H9 (cell line): ENCODE measurements at regions not wholly inside any gene's neighbourhood (a gene's known extent, or its start where the extent isn't known, plus 50 kb on each side); places are given as distances from the start of the nearest gene placed in this dataset.

Experiments
- DNase-seq: peaks from one replicate; pipeline ENCODE4 v3.0.0-alpha.2; 2017
- H2AFZ ChIP-seq: one replicate; pipeline ENCODE4 v1.6.1; 2013; ENCODE audit warnings: mild to moderate bottlenecking, low read length, control low read depth, moderate library complexity
- H2AK5ac ChIP-seq: 2 replicates; pipeline ENCODE4 v1.6.1; 2013; ENCODE audit warnings: low read length, control low read depth, mixed read lengths; ENCODE audit not compliant: insufficient read length
- H2BK120ac ChIP-seq: one replicate; pipeline ENCODE4 v1.6.1; 2013; ENCODE audit warnings: low read depth, mild to moderate bottlenecking, low read length, control low read depth, inconsistent platforms; ENCODE audit not compliant: poor library complexity, severe bottlenecking
- H2BK12ac ChIP-seq: 2 replicates; pipeline ENCODE4 v1.6.1; 2013; ENCODE audit warnings: low read length, control low read depth, mixed read lengths, low read depth; ENCODE audit not compliant: insufficient read length
- H2BK15ac ChIP-seq: 2 replicates; pipeline ENCODE4 v1.6.1; 2013; ENCODE audit warnings: low read depth, low read length, control low read depth
- H2BK20ac ChIP-seq: one replicate; pipeline ENCODE4 v1.6.1; 2013; ENCODE audit warnings: low read depth, mild to moderate bottlenecking, low read length, control low read depth, inconsistent platforms; ENCODE audit not compliant: poor library complexity, severe bottlenecking
- H2BK5ac ChIP-seq: 2 replicates; pipeline ENCODE4 v1.6.1; 2013; ENCODE audit warnings: low read length, control low read depth, mixed read lengths; ENCODE audit not compliant: insufficient read length
- H3K14ac ChIP-seq: 2 replicates; pipeline ENCODE4 v1.6.1; 2013; ENCODE audit warnings: low read length, control low read depth; ENCODE audit not compliant: insufficient read depth
- H3K18ac ChIP-seq: 2 replicates; pipeline ENCODE4 v1.6.1; 2013; ENCODE audit warnings: low read depth, mild to moderate bottlenecking, mixed read lengths, low read length, control low read depth; ENCODE audit not compliant: insufficient read length
- H3K23ac ChIP-seq: 2 replicates; pipeline ENCODE4 v1.6.1; 2013; ENCODE audit warnings: low read length, control low read depth, mixed read lengths, low read depth; ENCODE audit not compliant: insufficient read length
- H3K23me2 ChIP-seq: 2 replicates; pipeline ENCODE4 v1.6.1; 2013; ENCODE audit warnings: low read depth, mild to moderate bottlenecking, mixed read lengths, low read length, control low read depth; ENCODE audit not compliant: insufficient read length, poor library complexity, severe bottlenecking
- H3K27ac ChIP-seq: 2 replicates; pipeline ENCODE4 v1.5.1; 2013; ENCODE audit warnings: low read length, control low read depth, mixed read lengths, low read depth; ENCODE audit not compliant: insufficient read length
- H3K27me3 ChIP-seq: 2 replicates; pipeline ENCODE4 v1.6.1; 2013; ENCODE audit warnings: low read length, control low read depth, inconsistent platforms; ENCODE audit not compliant: insufficient read depth
- H3K4ac ChIP-seq: 2 replicates; pipeline ENCODE4 v1.6.1; 2013; ENCODE audit warnings: low read depth, mild to moderate bottlenecking, control low read depth, inconsistent platforms, low read length, moderate library complexity
- H3K4me1 ChIP-seq: 2 replicates; pipeline ENCODE4 v1.6.1; 2013; ENCODE audit warnings: low read length, control low read depth, inconsistent platforms; ENCODE audit not compliant: insufficient read depth
- H3K4me2 ChIP-seq: 2 replicates; pipeline ENCODE4 v1.6.1; 2013; ENCODE audit warnings: low read length, control low read depth, mixed read lengths; ENCODE audit not compliant: insufficient read length, insufficient read depth
- H3K56ac ChIP-seq: 2 replicates; pipeline ENCODE4 v1.6.1; 2013; ENCODE audit warnings: low read depth, mild to moderate bottlenecking, mixed read lengths, low read length, control low read depth; ENCODE audit not compliant: insufficient read length
- H3K79me1 ChIP-seq: 2 replicates; pipeline ENCODE4 v1.6.1; 2013; ENCODE audit warnings: low read depth, mild to moderate bottlenecking, moderate library complexity, low read length, control low read depth, inconsistent platforms; ENCODE audit not compliant: insufficient read depth, poor library complexity, severe bottlenecking
- H3K79me2 ChIP-seq: 2 replicates; pipeline ENCODE4 v1.6.1; 2013; ENCODE audit warnings: low read length, control low read depth, inconsistent platforms; ENCODE audit not compliant: insufficient read depth
- H3K9ac ChIP-seq: 2 replicates; pipeline ENCODE4 v1.6.1; 2013; ENCODE audit warnings: low read length, control low read depth, mixed read lengths; ENCODE audit not compliant: insufficient read length; ENCODE audit errors: extremely low read depth
- H3K9me3 ChIP-seq: one replicate; pipeline ENCODE4 v1.6.1; 2013; ENCODE audit warnings: low read depth, low read length, inconsistent platforms; ENCODE audit not compliant: control insufficient read depth
- H3T11ph ChIP-seq: one replicate; pipeline ENCODE4 v1.6.1; 2013; ENCODE audit warnings: mild to moderate bottlenecking, low read length, control low read depth, inconsistent platforms
- H4K20me1 ChIP-seq: one replicate; pipeline ENCODE4 v1.6.1; 2013; ENCODE audit not compliant: control insufficient read depth, insufficient read length, insufficient read depth
- H4K5ac ChIP-seq: 2 replicates; pipeline ENCODE4 v1.6.1; 2013; ENCODE audit warnings: low read depth, mild to moderate bottlenecking, mixed read lengths, low read length, control low read depth; ENCODE audit not compliant: insufficient read length
- H4K8ac ChIP-seq: replicated peaks from 2 replicates; pipeline ENCODE4 v1.6.1; 2013; ENCODE audit warnings: low read length, control low read depth, mixed read lengths, low read depth; ENCODE audit not compliant: insufficient read length
- H4K91ac ChIP-seq: 2 replicates; pipeline ENCODE4 v1.6.1; 2013; ENCODE audit warnings: low read depth, mild to moderate bottlenecking, moderate library complexity, mixed read lengths, low read length, control low read depth; ENCODE audit not compliant: insufficient read length
- H3K27ac Mint-ChIP-seq, 3 experiments: 2 replicates in 2 of 3; 3 replicates in 1 of 3; pipeline ENCODE4 v1.8.0; 2020 to 2021; ENCODE audit warnings: mixed read lengths in 3 of 3, mild to moderate bottlenecking in 1 of 3, moderate library complexity in 1 of 3
- H3K27me3 Mint-ChIP-seq: 2 replicates; pipeline ENCODE4 v1.8.0; 2021; ENCODE audit warnings: low read depth, mild to moderate bottlenecking, moderate library complexity, mixed read lengths
- H3K36me3 Mint-ChIP-seq, 3 experiments: 2 replicates in 2 of 3; 3 replicates in 1 of 3; pipeline ENCODE4 v1.8.0; 2020 to 2021; ENCODE audit warnings: low read depth in 3 of 3, mixed read lengths in 3 of 3; ENCODE audit not compliant: insufficient read depth in 1 of 3
- H3K4me1 Mint-ChIP-seq, 2 experiments: 2 replicates each; pipeline ENCODE4 v1.8.0; 2020; ENCODE audit warnings: mixed read lengths in 2 of 2
- H3K4me3 Mint-ChIP-seq, 2 experiments: 2 replicates in 1 of 2; 3 replicates in 1 of 2; pipeline ENCODE4 v1.8.0; 2020 to 2021; ENCODE audit warnings: mild to moderate bottlenecking in 2 of 2, mixed read lengths in 2 of 2, moderate library complexity in 1 of 2
- H3K9me3 Mint-ChIP-seq, 2 experiments: 2 replicates in 1 of 2; 3 replicates in 1 of 2; pipeline ENCODE4 v1.8.0; 2020; ENCODE audit warnings: mild to moderate bottlenecking in 2 of 2, mixed read lengths in 2 of 2, moderate library complexity in 1 of 2
- CTCF ChIP-seq: fragments of 200-600 bp; sonication (generic); conservative IDR thresholded peaks from 3 replicates; pipeline ENCODE4 v1.8.0; 2021; ENCODE audit warnings: antibody characterized with exemption, mild to moderate bottlenecking
- WGBS: extraction: QIAGEN DNeasy Blood & Tissue Kit; methylation state at CpG from one replicate; pipeline ENCODE4 v1.1.7; 2013; ENCODE audit warnings: missing lambda C conversion rate, low lambda C conversion rate, mixed read lengths; ENCODE audit not compliant: insufficient read length; ENCODE audit errors: extremely low coverage; 5-methylcytosine and 5-hydroxymethylcytosine counted together

GRCh38 chr12:84463741-84464495 lies 448.7 kb downstream of the SLC6A15 start:
- Histone ChIP-seq H3K23me2 (no peaks in the 10 kb centered on the region), H3K18ac (no peak overlapping the region), H2BK15ac (no peak overlapping the region), H2BK12ac (no peak overlapping the region), H4K20me1 (no peaks in the 10 kb centered on the region), H4K5ac (no peak overlapping the region), H3K9ac (no peak overlapping the region), H3K4me1 (no peaks in the 10 kb centered on the region), H3K9me3 (no peaks in the 10 kb centered on the region), H3K4me2 (no peak overlapping the region), H3K27me3 (no peaks in the 10 kb centered on the region), H2AFZ (no peak overlapping the region), H3K79me2 (no peaks in the 10 kb centered on the region), H3K56ac (no peak overlapping the region), H3K27ac (no peak overlapping the region), H3K23ac (no peak overlapping the region), H4K91ac (no peak overlapping the region), H2BK5ac (no peak overlapping the region), H3K4ac (no peak overlapping the region), H2AK5ac (no peak overlapping the region), H2BK20ac (no peak overlapping the region), H3K79me1 (no peaks in the 10 kb centered on the region), H4K8ac (no peak overlapping the region), H3K14ac (no peak overlapping the region), H3T11ph (no peak overlapping the region), H2BK120ac (no peak overlapping the region)
- Mint-ChIP-seq H3K27me3 (no peaks in the 10 kb centered on the region; the same call in 1 of the 2 replicates), H3K27ac (no peak overlapping the region), H3K9me3 (no peaks in the 10 kb centered on the region), H3K4me3 (no peak overlapping the region), H3K36me3 (no peaks in the 10 kb centered on the region), H3K4me1 (no peaks in the 10 kb centered on the region)
- no peak for DNase-seq
- TF ChIP-seq CTCF = no peak
- WGBS = no CpG with 5 or more reads among the region's 2 CpGs
